DMS53 treated with DMSO at 0.1 percent for 48 hours (cell line): ENCODE measurements at regions not wholly inside any gene's neighbourhood (a gene's known extent, or its start where the extent isn't known, plus 50 kb on each side); places are given as distances from the start of the nearest gene placed in this dataset.

Experiments used
- DNase-seq: peaks from one replicate; lab custom pipeline; 2025; ENCODE audit not compliant: unreplicated experiment; lab: John Stamatoyannopoulos, UW

DNA sequence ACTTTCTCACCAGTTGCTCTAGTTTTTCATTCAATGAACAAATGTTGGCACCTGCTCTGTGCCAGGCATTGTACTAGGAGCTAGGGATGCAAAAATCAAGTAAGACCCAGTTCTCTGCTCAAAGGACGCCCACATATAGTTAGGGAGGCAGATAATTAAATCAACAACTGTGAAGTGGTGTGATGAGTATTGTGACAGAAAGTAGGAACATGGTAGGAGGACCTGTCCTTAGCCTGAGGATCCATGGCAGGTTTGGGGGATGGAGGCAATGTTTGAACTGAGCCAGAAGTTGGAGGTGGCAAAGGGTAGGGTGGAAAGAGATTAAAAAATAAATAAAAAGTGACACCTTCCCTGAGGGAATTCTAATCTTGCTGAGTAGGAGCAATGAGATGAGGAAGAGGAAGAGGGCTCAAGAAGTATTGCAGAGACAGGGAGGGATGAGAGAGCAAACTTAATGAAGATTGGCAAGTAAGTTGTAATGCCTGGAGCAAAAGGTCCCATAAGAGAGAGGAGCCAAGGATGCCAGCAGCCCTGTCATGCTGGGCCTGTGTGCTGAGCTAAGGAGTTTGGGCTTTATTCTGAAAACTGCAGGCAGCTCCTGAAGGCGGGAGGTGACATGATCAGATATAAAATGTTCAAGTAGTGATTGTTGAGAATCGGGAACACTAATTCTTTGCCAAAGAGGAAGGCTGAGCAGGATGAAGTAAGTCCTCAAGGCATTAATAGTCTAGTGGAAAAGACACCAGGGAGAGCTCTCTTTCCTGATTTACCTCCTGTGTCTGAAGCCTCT lies 184.3 kb upstream of the PPP2R3A start:
- no peak for DNase-seq

GRCh38 chr3:135784557-135784956 lies 181.0 kb upstream of the PPP2R3A start:
- DNase-seq, result no peak

DNA sequence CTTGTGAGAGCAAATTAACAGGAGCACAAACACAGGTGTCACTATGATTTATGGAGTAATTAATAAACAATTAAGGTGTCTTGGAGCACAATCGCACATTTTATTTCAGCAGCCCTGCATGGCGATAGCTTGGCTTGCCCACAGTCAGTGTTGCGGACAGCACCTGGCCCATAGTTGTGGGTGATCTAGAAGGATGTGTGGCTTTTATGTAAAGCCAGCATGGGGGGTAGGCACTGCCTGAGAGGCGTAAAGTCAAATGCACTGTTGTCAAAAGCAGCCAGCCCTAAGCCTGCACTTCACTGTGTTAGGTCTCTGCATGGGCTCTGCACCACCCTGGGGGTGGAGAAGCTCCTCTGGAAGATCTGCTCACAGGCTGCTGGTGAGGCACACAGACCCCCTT lies 177.4 kb upstream of the PPP2R3A start:
- no peak for DNase-seq

DNA sequence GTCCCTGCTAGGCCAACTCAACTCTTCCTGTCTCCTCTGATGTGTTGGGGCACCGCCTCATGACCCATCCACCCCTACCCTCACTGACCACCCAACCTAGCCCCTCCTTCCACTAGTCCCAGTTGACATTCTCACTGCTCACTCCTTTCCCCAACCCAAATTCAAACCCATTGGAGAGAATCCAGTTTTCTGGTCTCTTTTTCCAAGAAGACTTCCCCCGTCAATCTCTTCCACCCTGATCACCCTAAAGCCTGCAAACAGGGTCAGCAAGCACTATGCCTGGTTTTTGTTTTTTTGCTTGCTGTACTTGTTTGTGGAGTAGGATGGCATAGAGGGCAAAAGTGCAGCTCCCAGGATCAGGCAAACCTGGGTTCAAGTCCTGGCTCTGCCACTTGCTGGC lies 176.6 kb upstream of the PPP2R3A start:
- DNase-seq, result no peak

GRCh38 chr3:135792174-135792573 lies 173.4 kb upstream of the PPP2R3A start:
- no peak for DNase-seq

- no peak for DNase-seq
Observed at GRCh38 chr3:135792858-135793475, 172.6 kb upstream of the PPP2R3A start.

- DNase-seq, result no peak
Observed at GRCh38 chr3:135800071-135800549, 165.4 kb upstream of the PPP2R3A start.

DNA sequence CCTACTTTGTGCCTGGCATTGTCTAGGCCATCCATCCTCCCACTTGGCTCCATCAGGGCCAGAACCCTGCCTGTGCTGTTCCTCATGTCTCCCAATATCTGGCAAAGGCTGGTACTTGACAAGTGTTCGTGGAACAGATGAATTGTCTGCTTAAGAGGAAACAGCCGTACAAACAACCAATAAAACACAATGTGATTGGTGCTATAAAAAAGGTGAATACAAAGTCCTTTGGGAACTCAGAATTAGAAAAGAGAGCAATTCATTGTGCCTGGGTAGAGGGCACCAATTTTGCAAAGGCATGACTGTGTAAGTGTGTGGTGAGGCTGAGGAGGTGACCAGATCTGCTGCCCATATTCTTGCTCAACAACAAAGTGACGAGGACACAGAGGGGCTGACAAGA lies 164.5 kb upstream of the PPP2R3A start:
- no peak for DNase-seq

DNA sequence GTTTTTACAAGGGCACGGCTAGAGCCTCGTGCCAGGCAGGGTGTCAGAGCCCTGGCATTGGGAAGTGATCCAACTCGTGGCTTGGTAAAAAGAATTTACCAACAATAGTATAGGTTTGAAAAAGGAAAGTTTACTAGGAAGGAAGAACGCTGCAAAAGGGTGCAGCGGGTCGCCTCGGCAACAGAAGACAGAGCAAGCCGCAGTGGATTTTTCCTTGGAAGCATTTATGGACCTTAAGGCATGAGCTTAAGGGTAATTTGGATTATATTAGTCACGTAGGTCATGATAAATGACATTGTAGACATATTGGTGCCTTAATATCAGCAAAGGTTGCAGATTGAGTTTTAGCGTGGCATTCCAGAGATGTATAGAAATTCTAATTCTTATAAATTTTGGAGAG lies 163.4 kb upstream of the PPP2R3A start:
- no peak for DNase-seq

DNA sequence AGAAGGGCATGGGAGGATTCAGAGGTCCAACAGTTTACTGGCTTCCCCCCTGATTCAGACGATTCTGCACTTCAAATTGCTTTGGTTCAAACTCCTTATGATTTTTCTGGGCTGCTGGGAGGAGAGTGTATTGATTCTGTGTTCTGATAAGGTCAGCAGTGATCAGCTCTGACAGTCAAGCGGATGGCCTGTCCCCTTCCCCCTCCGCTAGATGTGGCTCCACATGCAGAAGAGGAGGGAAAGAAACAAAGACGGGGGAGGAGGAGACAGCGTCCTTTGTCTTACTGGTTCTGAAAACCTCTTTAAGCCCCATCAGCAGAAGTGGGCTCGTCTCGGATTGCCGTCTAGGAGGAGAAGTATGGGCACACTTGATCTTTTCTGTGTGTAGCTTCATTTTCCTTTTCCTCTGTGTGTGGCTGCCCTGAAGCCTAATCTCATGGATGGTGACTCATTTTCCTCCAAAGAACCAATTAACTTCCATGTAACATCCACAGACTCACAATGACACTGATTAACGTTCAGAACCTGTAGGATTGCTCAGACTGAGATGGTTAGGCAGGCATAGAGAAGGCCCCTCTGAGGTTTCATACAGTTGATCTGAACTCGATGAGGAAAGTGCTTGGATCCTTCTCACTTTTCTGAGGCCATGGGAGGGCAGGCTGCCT lies 162.4 kb upstream of the PPP2R3A start:
- no peak for DNase-seq

GRCh38 chr3:135805752-135806151 lies 159.8 kb upstream of the PPP2R3A start:
- no peak for DNase-seq

GRCh38 chr3:135806317-135806716 lies 159.2 kb upstream of the PPP2R3A start:
- DNase-seq, result no peak

DNA sequence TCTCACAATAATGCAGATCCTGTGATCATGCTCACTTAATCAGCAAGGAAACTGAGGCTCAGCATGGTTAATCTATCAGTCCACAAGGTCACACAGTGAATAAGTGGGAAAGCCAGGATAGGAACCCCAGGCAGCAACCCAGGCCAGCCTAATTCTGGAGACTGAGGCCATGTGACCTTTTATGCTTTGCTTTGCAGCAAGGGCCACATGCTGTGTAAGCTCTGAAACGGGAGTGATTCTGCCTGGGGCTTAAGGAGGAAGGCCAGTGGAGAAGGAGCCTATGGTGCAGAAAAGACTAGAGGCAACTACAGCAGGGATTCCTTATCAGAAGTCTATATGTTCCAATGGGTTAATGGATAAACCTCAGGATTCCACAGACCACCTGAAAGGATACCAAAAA lies 157.6 kb upstream of the PPP2R3A start:
- no peak for DNase-seq

DNA sequence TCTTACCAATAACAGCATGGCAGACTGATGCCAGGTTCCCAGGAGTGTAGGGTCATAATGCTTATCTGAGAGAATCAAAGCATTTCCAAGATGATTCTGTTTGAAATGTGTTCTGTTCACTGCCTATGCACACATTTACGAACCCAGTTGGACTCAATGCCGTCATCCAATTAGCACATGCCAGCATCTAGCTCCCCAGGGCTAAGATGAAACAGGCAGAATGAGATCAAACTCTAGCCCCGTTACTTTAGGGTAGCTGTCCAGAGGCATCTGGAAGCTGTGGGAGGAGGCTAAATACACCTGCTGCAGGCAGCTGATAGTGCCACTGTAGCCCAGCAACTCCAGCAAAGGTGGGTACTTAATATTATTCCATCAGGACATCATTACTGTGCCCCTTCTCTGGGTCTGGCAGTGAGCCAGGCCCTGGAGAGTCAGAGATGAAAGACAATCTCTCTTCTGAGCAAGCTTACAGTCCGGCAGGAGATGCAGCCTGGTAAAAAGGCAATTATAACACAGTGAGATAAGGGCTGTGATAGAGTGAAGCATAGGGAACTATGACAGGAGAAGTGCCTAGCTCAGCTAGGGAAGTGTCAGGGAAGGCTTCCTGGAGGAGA lies 156.4 kb upstream of the PPP2R3A start:
- DNase-seq, result no peak

GRCh38 chr3:135811651-135812050 lies 153.9 kb upstream of the PPP2R3A start:
- DNase-seq, result no peak

GRCh38 chr3:135812057-135812456 lies 153.5 kb upstream of the PPP2R3A start:
- no peak for DNase-seq

DNA sequence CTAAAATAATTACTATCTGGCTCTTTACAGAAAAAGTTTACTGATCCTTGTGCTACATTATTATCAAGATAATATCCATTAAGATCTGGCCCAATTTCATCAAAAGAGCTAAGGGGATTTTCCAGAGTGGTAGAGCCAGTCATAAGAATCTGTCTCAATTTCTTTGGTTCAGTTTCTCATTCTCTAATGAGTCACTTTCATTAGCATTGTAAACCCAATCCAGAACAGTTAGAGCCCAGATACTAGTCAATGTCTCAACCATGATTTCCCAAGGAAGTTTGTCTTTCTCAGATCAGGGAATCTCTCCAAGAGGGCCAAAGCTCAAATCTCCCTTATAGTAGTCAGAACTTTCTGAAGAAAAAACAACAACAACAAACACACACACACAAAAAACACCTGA lies 131.1 kb upstream of the PPP2R3A start:
- no peak for DNase-seq

- no peak for DNase-seq
Observed at GRCh38 chr3:135837977-135838631, 127.4 kb upstream of the PPP2R3A start.

GRCh38 chr3:135840436-135840835 lies 125.1 kb upstream of the PPP2R3A start:
- no peak for DNase-seq

GRCh38 chr3:135844386-135844785 lies 121.1 kb upstream of the PPP2R3A start:
- DNase-seq, result no peak

GRCh38 chr3:135848051-135848450 lies 117.5 kb upstream of the PPP2R3A start:
- DNase-seq, result no peak
